Fibroblast of skin of back (primary cell): ENCODE measurements at regions not wholly inside any gene's neighbourhood (a gene's known extent, or its start where the extent isn't known, plus 50 kb on each side); places are given as distances from the start of the nearest gene placed in this dataset.
A peak's percentile ranks its signal among the peaks of the same experiment; 100 is the strongest.
"Not testable (repeated sequence)": the region's sequence is repeated elsewhere in the genome, so short reads cannot be mapped to it uniquely, and the experiment has no call there.

Source experiments
- DNase-seq: peaks from one replicate; pipeline ENCODE4 v3.0.0-alpha.2; 2013

- DNase-seq = no peak
Observed at GRCh38 chr2:205865056-205865455, 182.8 kb downstream of the NRP2 start.

GRCh38 chr2:205864491-205864890 is 182.2 kb downstream of the NRP2 start:
- no peak for DNase-seq

GRCh38 chr2:205862761-205863160 is 180.5 kb downstream of the NRP2 start:
- not testable (repeated sequence) for DNase-seq

DNA sequence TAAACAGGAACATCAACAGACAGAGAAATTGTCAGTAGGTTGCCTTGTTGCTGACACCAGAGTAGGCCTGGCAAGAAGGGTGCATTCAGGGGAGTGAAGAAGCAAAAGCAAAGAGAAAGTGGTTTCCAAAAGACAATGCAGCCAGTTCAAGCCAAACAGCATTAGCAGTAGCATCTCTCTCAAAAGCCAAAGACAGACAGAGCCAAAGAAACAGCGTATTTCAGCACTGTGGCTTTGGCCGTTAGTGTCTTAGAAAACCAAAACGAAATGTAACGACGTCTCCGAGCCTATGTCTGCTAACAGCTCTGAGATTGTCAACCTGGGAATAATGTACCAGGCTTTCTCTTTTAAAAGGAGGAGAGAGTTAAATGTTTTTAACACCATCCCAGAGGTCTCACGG is 178.6 kb downstream of the NRP2 start:
- no peak for DNase-seq

DNA sequence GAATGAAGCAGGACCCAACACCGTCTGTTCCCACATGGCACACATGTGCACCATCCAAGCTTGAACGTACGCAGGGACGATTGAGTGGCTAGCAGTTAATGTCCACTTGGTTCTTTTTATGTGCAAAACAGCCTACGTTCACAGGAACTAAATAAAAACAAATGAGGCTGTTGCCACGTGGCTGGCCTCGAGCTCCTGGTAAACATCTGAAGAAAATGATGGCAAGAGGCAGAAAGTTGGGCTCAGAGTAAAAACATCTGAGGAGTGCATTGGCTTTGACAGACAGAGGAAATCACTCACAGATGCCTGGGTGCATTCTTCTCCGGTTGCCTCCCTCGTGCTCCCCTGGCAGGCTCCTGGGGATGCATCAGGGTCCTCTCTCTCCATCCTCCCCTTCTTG is 177.9 kb downstream of the NRP2 start:
- peak; percentile 15 for DNase-seq

DNA sequence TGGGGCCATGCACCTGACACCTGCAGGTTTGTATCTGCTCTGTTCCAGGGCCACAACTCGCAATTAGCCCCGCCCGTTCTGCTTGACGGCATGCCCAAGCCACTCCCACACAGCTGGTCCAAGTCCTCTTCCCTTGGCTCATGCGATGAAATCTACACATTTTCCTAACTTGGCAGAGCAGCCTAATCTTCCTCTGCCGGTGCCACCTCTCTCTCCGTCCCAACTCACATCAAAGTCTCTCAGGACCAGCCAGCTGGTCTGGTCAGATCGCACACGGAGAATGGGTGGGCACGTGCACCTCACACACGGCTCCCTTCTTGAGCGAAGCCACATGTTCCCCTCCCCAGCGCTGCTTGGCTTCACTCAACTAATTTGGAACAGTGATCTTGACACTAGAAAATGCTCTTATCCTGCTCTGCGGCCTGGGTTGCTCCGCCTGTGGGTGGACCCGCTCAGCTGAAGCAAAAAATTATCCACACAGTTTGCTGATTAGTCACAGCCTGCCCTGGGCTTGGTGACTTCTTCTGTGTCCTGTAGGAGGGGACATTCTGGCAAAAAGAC is 176.7 kb downstream of the NRP2 start:
- DNase-seq = peak; percentile 88

- peak; percentile 19 for DNase-seq
Observed at GRCh38 chr2:205858275-205858674, 176.0 kb downstream of the NRP2 start.

DNA sequence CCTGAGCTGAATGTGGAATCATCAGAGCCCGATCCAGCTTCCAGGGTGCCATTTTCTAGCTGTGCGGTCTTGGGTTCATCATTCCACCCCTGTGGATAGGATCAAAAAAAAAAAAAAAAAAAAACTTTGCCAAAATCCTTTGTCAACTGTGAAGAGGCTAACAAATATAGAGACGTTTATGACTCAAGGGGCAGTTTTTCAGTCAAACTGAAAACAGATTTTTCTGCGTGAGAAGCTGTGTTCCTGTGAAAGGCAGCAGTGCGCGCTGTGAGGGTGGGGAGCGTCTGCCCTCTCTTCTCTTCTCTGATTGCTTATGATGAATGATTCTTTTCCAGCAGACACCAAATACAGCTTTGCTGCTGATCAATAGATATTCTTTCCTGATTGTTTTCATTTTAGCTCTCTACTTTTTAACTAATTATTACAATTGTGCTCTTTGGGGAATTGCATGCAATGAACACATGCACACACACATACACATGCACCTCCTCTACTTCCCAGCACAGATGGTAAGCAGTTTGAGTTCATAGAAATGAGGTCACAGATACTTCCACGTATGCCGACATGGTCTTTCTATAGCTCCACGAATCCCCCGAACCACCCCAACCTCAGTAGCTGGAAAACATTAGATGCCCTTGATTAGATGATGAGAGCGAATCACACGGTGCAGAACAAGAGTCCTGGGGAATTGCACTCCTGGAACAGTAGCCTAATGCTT is 175.4 kb downstream of the NRP2 start:
- DNase-seq = peak; percentile 20

GRCh38 chr2:205852457-205852856 is 170.2 kb downstream of the NRP2 start:
- DNase-seq = no peak

GRCh38 chr2:205850611-205851010 is 168.3 kb downstream of the NRP2 start:
- no peak for DNase-seq

DNA sequence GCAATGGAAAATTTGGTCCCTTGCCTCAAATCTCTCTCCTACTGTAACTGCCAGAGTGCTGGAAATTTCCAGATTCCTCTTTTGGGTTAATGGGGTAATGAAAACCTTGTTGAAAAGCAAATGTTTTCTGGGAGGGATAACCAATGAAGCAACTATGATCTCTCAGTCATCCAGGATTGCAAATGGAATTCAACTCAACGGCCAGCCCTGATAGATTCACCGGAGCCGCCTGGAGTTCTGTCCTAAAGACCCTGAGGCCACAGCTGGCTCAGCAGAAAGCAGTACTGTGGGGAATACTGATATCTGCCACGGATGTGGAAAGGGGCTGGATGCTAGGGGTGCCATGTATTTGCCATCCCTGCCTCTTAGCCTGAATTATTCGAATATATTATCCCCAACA is 167.8 kb downstream of the NRP2 start:
- DNase-seq = no peak

GRCh38 chr2:205849136-205849535 is 166.8 kb downstream of the NRP2 start:
- no peak for DNase-seq

DNA sequence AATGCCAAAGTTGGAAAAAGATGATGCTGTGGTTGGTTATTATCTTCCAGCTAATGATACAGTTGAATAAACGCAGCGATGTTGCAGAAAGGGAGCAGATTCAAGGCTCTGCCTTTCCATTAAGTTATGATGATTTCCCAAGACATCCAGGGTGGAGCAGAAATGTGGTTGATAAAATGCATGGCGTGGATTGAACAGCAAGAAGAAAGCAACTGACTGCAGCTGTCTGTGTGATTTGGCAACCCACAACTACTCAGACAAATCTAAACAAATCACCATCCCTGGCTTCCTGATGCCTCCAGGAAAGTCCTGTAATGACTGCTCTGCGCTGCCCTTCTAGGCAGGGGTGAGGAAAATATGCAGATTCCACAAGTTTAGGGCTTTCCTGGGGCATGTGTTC is 166.3 kb downstream of the NRP2 start:
- no peak for DNase-seq
